Stomach (tissue), 8 donors: ENCODE measurements at regions not wholly inside any gene's neighbourhood (a gene's known extent, or its start where the extent isn't known, plus 50 kb on each side); places are given as distances from the start of the nearest gene placed in this dataset.
A peak's percentile ranks its signal among the peaks of the same experiment; 100 is the strongest.

Experiments used
- DNase-seq, 2 donors: peaks; one replicate each; pipeline versions ENCODE4 v3.0.0 to v3.0.0-alpha.2; 2013 to 2019
- H3K27ac ChIP-seq, 5 donors: fragments of 200-600 bp in 4 of 5; sonication (generic) in 4 of 5; one replicate each; pipeline ENCODE4 v1.5.1; 2013 to 2019; ENCODE audit warnings: mild to moderate bottlenecking in 1 of 5, moderate library complexity in 1 of 5
- H3K27me3 ChIP-seq, 3 donors: fragments of 200-600 bp; sonication (generic); one replicate each; pipeline ENCODE4 v1.5.1; 2017 to 2019; ENCODE audit warnings: mixed run types in 1 of 3
- H3K36me3 ChIP-seq, 4 donors: fragments of 200-600 bp; sonication (generic); 1 replicate in 3 of 4; 2 replicates in 1 of 4; pipeline ENCODE4 v1.5.1; 2016 to 2019
- H3K4me1 ChIP-seq, 4 donors: fragments of 200-600 bp; sonication (generic); one replicate each; pipeline ENCODE4 v1.5.1; 2016 to 2019
- H3K4me3 ChIP-seq, 4 donors: fragments of 200-600 bp; sonication (generic) in 3 of 4; one replicate each; pipeline ENCODE4 v1.5.1; 2016 to 2019; ENCODE audit warnings: mild to moderate bottlenecking in 1 of 4
- H3K9me3 ChIP-seq, 4 donors: fragments of 200-600 bp; sonication (generic); one replicate each; pipeline ENCODE4 v1.5.1; 2016 to 2019
- CTCF ChIP-seq, 7 experiments: fragments of 450-650 bp in 4 of 7; fragments of 200-600 bp in 3 of 7; sonication (generic) in 3 of 7; IDR thresholded peaks; one replicate each; pipeline ENCODE4 v1.5.1; 2016 to 2019; ENCODE audit warnings: antibody characterized with exemption in 7 of 7, control low read depth in 2 of 7, mild to moderate bottlenecking in 1 of 7
- EP300 ChIP-seq: sonication (generic); formaldehyde crosslinking; IDR thresholded peaks from one replicate; pipeline ENCODE4 v1.6.1; 2017; ENCODE audit warnings: antibody characterized with exemption
- POLR2A ChIP-seq, 4 donors: fragments of 450-650 bp; IDR thresholded peaks; one replicate each; pipeline ENCODE4 v1.6.1; 2016; ENCODE audit warnings: antibody characterized with exemption in 4 of 4, control low read depth in 2 of 4, mild to moderate bottlenecking in 1 of 4, moderate library complexity in 1 of 4
- POLR2AphosphoS5 ChIP-seq, 3 donors: sonication (generic); formaldehyde crosslinking; IDR thresholded peaks; one replicate each; pipeline ENCODE4 v1.6.1; 2016; ENCODE audit warnings: antibody characterized with exemption in 3 of 3
- WGBS, 5 donors: extraction: QIAGEN DNeasy Blood & Tissue Kit in 3 of 5; methylation state at CpG; one replicate each; pipeline versions ENCODE4 v1.1.5 to v1.1.7; 2013 to 2018; 5-methylcytosine and 5-hydroxymethylcytosine counted together
- intact Hi-C: fragments of 100-400 bp; cut with DNase I; formaldehyde crosslinking; loops from one replicate; pipeline ENCODE4 v1.15.1; 2023; ENCODE audit warnings: low total_unique reads
- donor health status: healthy with polysubstance abuse.
- donor health status: Bipolar disorder and iron deficiency.
- donor health status: healthy.

- H3K27me3 ChIP-seq, result no peaks in the 10 kb centered on the region
- WGBS, 5 donors, result 24 to 53% (median 29%) methylated on average over 7 to 25 of the region's 25 CpGs
- no peaks in the 10 kb centered on the region for H3K36me3 ChIP-seq
- peaks cover 27 to 53% (median 42%) of the 10 kb centered on the region in 4 donors for H3K4me1 ChIP-seq
- H3K27ac ChIP-seq, result peak overlapping the region in 3 of 5 donors; percentile 47 to 65 (median 61)
- intact Hi-C loops, result no loop called here
- TF ChIP-seq CTCF (IDR thresholded peaks at IDR 0.05) (no peak), POLR2AphosphoS5 (IDR thresholded peaks at IDR 0.05) (no peak), POLR2A (IDR thresholded peaks at IDR 0.05) (no peak), EP300 (no peak)
- no peaks in the 10 kb centered on the region for H3K9me3 ChIP-seq
- peak overlapping the region in 3 of 4 donors; percentile 12 to 27 (median 16) for H3K4me3 ChIP-seq
- DNase-seq, result peak; percentile 77 to 84
Observed at GRCh38 chr7:47635091-47636080, 53.5 kb upstream of the TNS3 start.

GRCh38 chr7:47634273-47634672 is 52.4 kb upstream of the TNS3 start:
- 73 to 97% (median 86%) methylated on average over 2 of the region's 2 CpGs for WGBS, 5 donors
- intact Hi-C loops, result no loop called here
- no peak for TF ChIP-seq EP300
- no peak for TF ChIP-seq CTCF (IDR thresholded peaks at IDR 0.05)
- TF ChIP-seq POLR2AphosphoS5 (IDR thresholded peaks at IDR 0.05), result no peak
- no peak for TF ChIP-seq POLR2A (IDR thresholded peaks at IDR 0.05)
- H3K4me3 ChIP-seq, result no peak overlapping the region
- H3K27ac ChIP-seq, result no peak overlapping the region
- no peaks in the 10 kb centered on the region for H3K9me3 ChIP-seq
- no peaks in the 10 kb centered on the region for H3K27me3 ChIP-seq
- no peaks in the 10 kb centered on the region for H3K36me3 ChIP-seq
- no peak for DNase-seq
- peaks cover 26 to 49% (median 37%) of the 10 kb centered on the region in 4 donors for H3K4me1 ChIP-seq

- no peaks in the 10 kb centered on the region for H3K9me3 ChIP-seq
- H3K27ac ChIP-seq, result no peak overlapping the region
- H3K4me1 ChIP-seq, result peaks cover 17 to 38% (median 29%) of the 10 kb centered on the region in 4 donors
- TF ChIP-seq POLR2AphosphoS5 (IDR thresholded peaks at IDR 0.05) (no peak), POLR2A (IDR thresholded peaks at IDR 0.05) (no peak), EP300 (no peak), CTCF (IDR thresholded peaks at IDR 0.05) (no peak)
- WGBS, 5 donors, result 92 to 99% (median 98%) methylated on average over 10 of the region's 10 CpGs
- DNase-seq, result no peak
- intact Hi-C loops, result no loop called here
- no peak overlapping the region for H3K4me3 ChIP-seq
- no peaks in the 10 kb centered on the region for H3K36me3 ChIP-seq
- no peaks in the 10 kb centered on the region for H3K27me3 ChIP-seq
Observed at GRCh38 chr7:47633134-47633533, 51.2 kb upstream of the TNS3 start.
